Kidney (tissue), 13 donors: ENCODE measurements at regions not wholly inside any gene's neighbourhood (a gene's known extent, or its start where the extent isn't known, plus 50 kb on each side); places are given as distances from the start of the nearest gene placed in this dataset.

Experiments used
- DNase-seq, 5 donors: peaks; one replicate each; pipeline ENCODE4 v3.0.0-alpha.2; 2013 to 2020
- FAIRE-seq: peaks from 2 replicates; lab custom pipeline; 2012; peaks lifted over from hg19 to GRCh38; lab: Jason Lieb, UNC
- H3K27ac ChIP-seq, 2 donors: one replicate each; pipeline ENCODE4 v1.7.0; 2013; ENCODE audit warnings: low read depth in 2 of 2, low read length in 2 of 2, inconsistent platforms in 1 of 2
- H3K27me3 ChIP-seq: one replicate; pipeline ENCODE4 v1.7.1; 2013; ENCODE audit warnings: low read length, inconsistent platforms; ENCODE audit not compliant: control insufficient read depth, insufficient read depth
- H3K36me3 ChIP-seq, 3 donors: one replicate each; pipeline versions ENCODE4 v1.7.0 to v1.7.1; 2013; ENCODE audit warnings: low read length in 3 of 3, control low read depth in 1 of 3, inconsistent platforms in 1 of 3; ENCODE audit not compliant: insufficient read depth in 3 of 3, control insufficient read depth in 2 of 3
- H3K4me1 ChIP-seq, 3 donors: one replicate each; pipeline versions ENCODE4 v1.7.0 to v1.7.1; 2013; ENCODE audit warnings: low read length in 3 of 3, inconsistent platforms in 1 of 3, low read depth in 1 of 3; ENCODE audit not compliant: control insufficient read depth in 2 of 3, insufficient read depth in 2 of 3
- H3K4me3 ChIP-seq, 3 donors: one replicate each; pipeline versions ENCODE4 v1.7.0 to v1.8.1; 2013; ENCODE audit warnings: low read length in 3 of 3, control low read depth in 1 of 3, inconsistent platforms in 1 of 3
- H3K9ac ChIP-seq, 3 donors: one replicate each; pipeline versions ENCODE4 v1.7.0 to v1.7.1; 2013; ENCODE audit warnings: low read length in 3 of 3, control low read depth in 1 of 3, inconsistent platforms in 1 of 3
- H3K9me3 ChIP-seq, 3 donors: one replicate each; pipeline versions ENCODE4 v1.7.0 to v1.7.1; 2013; ENCODE audit warnings: low read length in 3 of 3, control low read depth in 1 of 3, inconsistent platforms in 1 of 3; ENCODE audit not compliant: control insufficient read depth in 2 of 3, insufficient read depth in 1 of 3
- CTCF ChIP-seq: IDR thresholded peaks from 3 replicates; pipeline ENCODE4 v1.5.1; 2012; ENCODE audit warnings: mild to moderate bottlenecking, moderate library complexity, borderline replicate concordance; ENCODE audit not compliant: insufficient read depth; ENCODE audit errors: extremely low read depth
- intact Hi-C: fragments of 100-400 bp; cut with DNase I; formaldehyde crosslinking; loops from one replicate; pipeline ENCODE4 v1.11.1; 2022
- donor health status: control.
- donor health status: control.
- donor health status: control.
- donor health status: control.
- donor health status: control.
- donor health status: DM: yes; HTN: yes; CAD: no.
- donor health status: Normal renal cell carcinoma (clear cell type).

- no peak for FAIRE-seq
- peaks cover 0 to 3% (median 0%) of the 10 kb centered on the region in 3 donors for H3K9me3 ChIP-seq
- no peak for TF ChIP-seq CTCF
- DNase-seq = no peak
- no peak overlapping the region for H3K27ac ChIP-seq
- no peaks in the 10 kb centered on the region for H3K27me3 ChIP-seq
- intact Hi-C loops = no loop called here
- no peak overlapping the region for H3K9ac ChIP-seq
- H3K4me3 ChIP-seq = no peak overlapping the region
- no peaks in the 10 kb centered on the region for H3K36me3 ChIP-seq
- no peaks in the 10 kb centered on the region for H3K4me1 ChIP-seq
Measured at GRCh38 chr4:175418516-175418915, 393.5 kb downstream of the GPM6A start.

GRCh38 chr4:175419236-175419718 lies 392.8 kb downstream of the GPM6A start:
- no peaks in the 10 kb centered on the region for H3K36me3 ChIP-seq
- no peak overlapping the region for H3K27ac ChIP-seq
- H3K9me3 ChIP-seq = no peaks in the 10 kb centered on the region
- TF ChIP-seq CTCF = no peak
- H3K4me1 ChIP-seq = no peaks in the 10 kb centered on the region
- no peak for DNase-seq
- no peaks in the 10 kb centered on the region for H3K27me3 ChIP-seq
- H3K4me3 ChIP-seq = no peak overlapping the region
- no peak overlapping the region for H3K9ac ChIP-seq
- no peak for FAIRE-seq
- intact Hi-C loops = no loop called here

- no peak for TF ChIP-seq CTCF
- intact Hi-C loops = no loop called here
- DNase-seq = no peak
- Histone ChIP-seq H3K9ac (no peak overlapping the region), H3K4me1 (no peaks in the 10 kb centered on the region), H3K27me3 (no peaks in the 10 kb centered on the region), H3K9me3 (peaks cover 0 to 3% (median 0%) of the 10 kb centered on the region in 3 donors), H3K27ac (no peak overlapping the region), H3K36me3 (no peaks in the 10 kb centered on the region), H3K4me3 (no peak overlapping the region)
- FAIRE-seq = no peak
Measured at GRCh38 chr4:175421506-175421905, 390.6 kb downstream of the GPM6A start.

DNA sequence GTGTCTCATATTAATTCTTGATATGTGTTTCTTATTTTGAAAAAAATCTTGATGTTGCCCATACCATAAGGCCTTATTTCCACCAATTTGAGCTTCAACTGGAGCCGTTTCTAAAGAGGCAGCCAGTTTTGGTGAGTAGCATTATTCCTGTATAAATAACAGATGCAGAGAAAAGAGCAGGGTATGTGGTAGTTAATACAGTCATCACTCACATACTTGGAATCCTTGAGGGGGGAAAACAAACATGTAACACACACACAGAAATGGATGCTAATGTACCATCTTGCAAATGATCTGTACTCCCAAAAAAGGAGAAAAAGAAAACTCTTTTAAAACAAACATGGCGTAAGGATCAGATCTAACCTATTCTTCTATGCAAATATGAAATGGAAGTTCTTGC lies 389.7 kb downstream of the GPM6A start:
- no peak for DNase-seq
- Histone ChIP-seq H3K9me3 (peaks cover 0 to 3% (median 0%) of the 10 kb centered on the region in 3 donors), H3K36me3 (no peaks in the 10 kb centered on the region), H3K27me3 (no peaks in the 10 kb centered on the region), H3K9ac (no peak overlapping the region), H3K4me1 (no peaks in the 10 kb centered on the region), H3K4me3 (no peak overlapping the region), H3K27ac (no peak overlapping the region)
- intact Hi-C loops = no loop called here
- FAIRE-seq = no peak
- TF ChIP-seq CTCF = no peak
